ENCODE measurements at regions not wholly inside any gene's neighbourhood (a gene's known extent, or its start where the extent isn't known, plus 50 kb on each side); places are given as distances from the start of the nearest gene placed in this dataset.

DNA sequence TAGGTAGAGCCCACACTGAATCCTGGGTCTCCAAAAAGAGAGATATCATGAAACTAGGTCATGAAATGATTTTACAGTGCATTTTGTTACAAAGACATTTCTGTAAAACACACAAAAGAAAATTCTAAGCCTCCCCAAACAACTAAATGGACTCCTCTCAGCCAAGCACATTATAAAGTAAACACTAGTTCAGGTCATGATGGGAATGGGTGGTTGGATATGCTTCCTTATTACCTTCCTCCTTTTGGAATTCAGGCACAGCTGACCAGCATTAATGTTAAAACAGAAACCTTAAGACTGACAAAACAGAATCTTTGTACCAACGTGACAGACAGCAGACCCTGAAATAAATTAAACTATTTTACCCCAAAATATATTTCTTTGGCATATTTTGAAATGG lies 87.9 kb upstream of the NPY2R start:
- Histone ChIP-seq H2AK5ac (ENCODE audit: low read length) (no peak overlapping the region), H3K27ac (ENCODE audit: low read depth, low read length) (no peak overlapping the region), H4K8ac (ENCODE audit: low read depth, low read length) (no peak overlapping the region), H3K36me3 (ENCODE audit: control insufficient read depth in 1 of 2, insufficient read depth in 2 of 2, low read length in 2 of 2) (no peaks in the 10 kb centered on the region), H2BK12ac (ENCODE audit: low read length) (no peak overlapping the region), H3K14ac (ENCODE audit: low read length) (no peak overlapping the region), H3K9ac (ENCODE audit: low read length) (no peak overlapping the region), H2BK5ac (ENCODE audit: low read depth, low read length, poor library complexity) (no peak overlapping the region), H3K4me3 (ENCODE audit: low read depth, low read length) (no peak overlapping the region), H3K79me2 (ENCODE audit: control insufficient read depth, insufficient read depth, low read length, poor library complexity) (no peaks in the 10 kb centered on the region), H3K79me1 (ENCODE audit: low read length) (no peaks in the 10 kb centered on the region), H2BK120ac (ENCODE audit: insufficient read depth, low read length, poor library complexity) (no peak overlapping the region), H3K27me3 (ENCODE audit: insufficient read depth, low read length) (no peaks in the 10 kb centered on the region), H3K9me3 (ENCODE audit: insufficient read depth, low read depth, low read length) (no peaks in the 10 kb centered on the region), H3K4ac (ENCODE audit: low read depth, low read length) (no peak overlapping the region), H2AFZ (ENCODE audit: insufficient read depth, low read length, poor library complexity) (no peak overlapping the region), H3K4me1 (ENCODE audit: control insufficient read depth in 1 of 2, insufficient read depth in 2 of 2, low read length in 2 of 2) (no peaks in the 10 kb centered on the region), H3K23ac (ENCODE audit: low read length) (no peak overlapping the region), H4K91ac (ENCODE audit: low read depth, low read length) (no peak overlapping the region), H3K18ac (ENCODE audit: low read length) (no peak overlapping the region), H3K4me2 (ENCODE audit: low read length) (no peak overlapping the region), H4K12ac (ENCODE audit: low read depth, low read length) (no peak overlapping the region)
- DNase-seq, result no peak
- no CpG with 5 or more reads among the region's 1 CpG for WGBS (ENCODE audit: extremely low coverage, insufficient coverage, insufficient read length)

DNA sequence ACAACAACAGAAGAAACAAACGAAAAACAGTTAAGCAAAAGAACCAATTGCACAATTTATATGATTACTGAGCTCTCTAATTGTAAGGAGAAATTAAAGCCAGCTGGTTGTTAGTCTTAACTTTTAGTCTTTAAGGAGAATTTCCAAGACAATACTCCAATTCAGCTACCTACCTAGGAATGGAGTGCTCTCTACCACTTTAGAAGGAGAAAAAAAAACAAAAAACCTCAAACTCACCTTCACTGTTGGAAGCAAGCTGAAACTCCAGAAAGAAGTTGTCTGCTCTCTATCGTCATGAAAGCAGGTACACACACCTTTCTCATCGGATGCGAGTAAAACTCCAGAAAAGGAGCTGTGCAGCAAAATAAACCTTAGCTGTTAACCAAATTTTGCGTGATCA lies 86.1 kb upstream of the NPY2R start:
- H3K23ac ChIP-seq (ENCODE audit: low read length), result no peak overlapping the region
- H3K36me3 ChIP-seq (ENCODE audit: control insufficient read depth in 1 of 2, insufficient read depth in 2 of 2, low read length in 2 of 2), result no peaks in the 10 kb centered on the region
- no peak overlapping the region for H2BK120ac ChIP-seq (ENCODE audit: insufficient read depth, low read length, poor library complexity)
- no peak overlapping the region for H4K91ac ChIP-seq (ENCODE audit: low read depth, low read length)
- no peak overlapping the region for H2AFZ ChIP-seq (ENCODE audit: insufficient read depth, low read length, poor library complexity)
- H3K4me3 ChIP-seq (ENCODE audit: low read depth, low read length), result no peak overlapping the region
- H3K27ac ChIP-seq (ENCODE audit: low read depth, low read length), result no peak overlapping the region
- no peaks in the 10 kb centered on the region for H3K79me2 ChIP-seq (ENCODE audit: control insufficient read depth, insufficient read depth, low read length, poor library complexity)
- H3K4me1 ChIP-seq (ENCODE audit: control insufficient read depth in 1 of 2, insufficient read depth in 2 of 2, low read length in 2 of 2), result no peaks in the 10 kb centered on the region
- H2BK5ac ChIP-seq (ENCODE audit: low read depth, low read length, poor library complexity), result no peak overlapping the region
- H2BK12ac ChIP-seq (ENCODE audit: low read length), result no peak overlapping the region
- H3K79me1 ChIP-seq (ENCODE audit: low read length), result no peaks in the 10 kb centered on the region
- no CpG with 5 or more reads among the region's 5 CpGs for WGBS (ENCODE audit: extremely low coverage, insufficient coverage, insufficient read length)
- no peak for DNase-seq
- no peak overlapping the region for H2AK5ac ChIP-seq (ENCODE audit: low read length)
- H3K27me3 ChIP-seq (ENCODE audit: insufficient read depth, low read length), result no peaks in the 10 kb centered on the region
- no peaks in the 10 kb centered on the region for H3K9me3 ChIP-seq (ENCODE audit: insufficient read depth, low read depth, low read length)
- H4K8ac ChIP-seq (ENCODE audit: low read depth, low read length), result no peak overlapping the region
- H3K4ac ChIP-seq (ENCODE audit: low read depth, low read length), result no peak overlapping the region
- H3K4me2 ChIP-seq (ENCODE audit: low read length), result no peak overlapping the region
- no peak overlapping the region for H3K14ac ChIP-seq (ENCODE audit: low read length)
- H3K18ac ChIP-seq (ENCODE audit: low read length), result no peak overlapping the region
- no peak overlapping the region for H4K12ac ChIP-seq (ENCODE audit: low read depth, low read length)
- no peak overlapping the region for H3K9ac ChIP-seq (ENCODE audit: low read length)

DNA sequence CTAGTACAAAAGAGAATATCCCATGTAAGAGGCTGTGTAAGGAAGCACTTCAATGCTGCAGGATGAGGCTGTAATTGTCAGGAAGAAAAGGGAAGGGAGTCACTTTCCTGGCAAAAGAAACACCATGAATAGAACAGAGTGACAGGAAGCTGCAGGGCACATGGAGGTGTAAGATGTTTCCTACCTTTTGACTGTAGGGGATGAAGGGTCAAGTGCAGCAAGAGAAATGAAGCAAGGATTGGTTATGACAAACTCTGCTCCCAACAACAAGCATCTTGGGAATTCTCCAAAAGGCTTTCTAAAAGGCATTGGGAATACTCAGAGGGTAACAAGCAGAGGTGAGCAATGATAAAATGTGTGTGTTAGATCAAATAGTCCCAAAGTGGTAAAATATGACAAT lies 74.3 kb upstream of the NPY2R start:
- no peak overlapping the region for H4K8ac ChIP-seq (ENCODE audit: low read depth, low read length)
- DNase-seq, result no peak
- no peaks in the 10 kb centered on the region for H3K9me3 ChIP-seq (ENCODE audit: insufficient read depth, low read depth, low read length)
- H3K4me3 ChIP-seq (ENCODE audit: low read depth, low read length), result no peak overlapping the region
- H3K36me3 ChIP-seq (ENCODE audit: control insufficient read depth in 1 of 2, insufficient read depth in 2 of 2, low read length in 2 of 2), result no peaks in the 10 kb centered on the region
- no peak overlapping the region for H2BK120ac ChIP-seq (ENCODE audit: insufficient read depth, low read length, poor library complexity)
- H3K27ac ChIP-seq (ENCODE audit: low read depth, low read length), result no peak overlapping the region
- no peak overlapping the region for H3K4me2 ChIP-seq (ENCODE audit: low read length)
- H3K23ac ChIP-seq (ENCODE audit: low read length), result no peak overlapping the region
- no peak overlapping the region for H3K9ac ChIP-seq (ENCODE audit: low read length)
- no peak overlapping the region for H3K14ac ChIP-seq (ENCODE audit: low read length)
- no peak overlapping the region for H2AK5ac ChIP-seq (ENCODE audit: low read length)
- H3K79me1 ChIP-seq (ENCODE audit: low read length), result no peaks in the 10 kb centered on the region
- H2AFZ ChIP-seq (ENCODE audit: insufficient read depth, low read length, poor library complexity), result no peak overlapping the region
- no peak overlapping the region for H4K91ac ChIP-seq (ENCODE audit: low read depth, low read length)
- no peak overlapping the region for H2BK12ac ChIP-seq (ENCODE audit: low read length)
- no peak overlapping the region for H2BK5ac ChIP-seq (ENCODE audit: low read depth, low read length, poor library complexity)
- no peak overlapping the region for H4K12ac ChIP-seq (ENCODE audit: low read depth, low read length)
- H3K27me3 ChIP-seq (ENCODE audit: insufficient read depth, low read length), result no peaks in the 10 kb centered on the region
- no peaks in the 10 kb centered on the region for H3K4me1 ChIP-seq (ENCODE audit: control insufficient read depth in 1 of 2, insufficient read depth in 2 of 2, low read length in 2 of 2)
- no peaks in the 10 kb centered on the region for H3K79me2 ChIP-seq (ENCODE audit: control insufficient read depth, insufficient read depth, low read length, poor library complexity)
- no peak overlapping the region for H3K4ac ChIP-seq (ENCODE audit: low read depth, low read length)
- H3K18ac ChIP-seq (ENCODE audit: low read length), result no peak overlapping the region

DNA sequence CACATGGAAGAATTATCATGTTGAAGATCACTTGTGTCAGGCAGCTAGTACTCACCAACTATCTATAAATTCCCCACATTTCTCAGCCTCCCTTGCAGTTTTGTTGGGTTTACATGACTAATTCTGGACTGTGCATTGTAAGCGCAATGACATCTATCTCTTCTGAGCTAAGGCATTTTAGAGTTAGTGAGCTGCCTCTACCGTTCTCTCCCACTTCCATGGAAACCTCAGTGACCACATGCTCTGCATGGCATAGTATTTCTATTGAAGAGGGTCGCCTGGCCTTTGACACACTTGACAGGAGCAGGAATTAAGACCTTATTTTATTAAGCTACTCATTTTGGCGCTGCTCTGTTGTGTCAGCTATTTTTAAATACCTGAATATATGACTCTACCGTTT lies 67.5 kb upstream of the NPY2R start:
- H3K36me3 ChIP-seq (ENCODE audit: control insufficient read depth in 1 of 2, insufficient read depth in 2 of 2, low read length in 2 of 2), result no peaks in the 10 kb centered on the region
- no CpG with 5 or more reads among the region's 5 CpGs for WGBS (ENCODE audit: extremely low coverage, insufficient coverage, insufficient read length)
- no peak overlapping the region for H3K9ac ChIP-seq (ENCODE audit: low read length)

DNA sequence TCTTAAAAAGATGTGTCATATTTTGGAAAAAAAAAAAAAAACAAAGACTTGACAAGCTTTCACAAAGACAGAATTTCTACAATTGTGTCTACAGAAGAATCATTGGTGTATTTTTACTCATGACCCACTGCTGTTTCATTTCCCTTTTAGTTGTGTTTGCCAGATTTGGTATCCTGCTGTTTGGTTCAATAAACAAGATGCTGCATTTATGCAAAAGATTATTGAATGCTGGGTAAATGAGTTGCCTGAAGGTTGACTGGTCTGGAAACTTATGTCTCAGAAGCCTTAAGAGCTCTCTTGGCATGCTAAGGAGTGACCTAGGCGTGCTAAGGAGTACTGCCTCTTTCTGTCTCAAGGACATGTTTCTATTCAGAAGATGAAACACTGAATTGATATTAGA lies 64.9 kb upstream of the NPY2R start:
- Histone ChIP-seq H4K91ac (ENCODE audit: low read depth, low read length) (no peak overlapping the region), H2BK5ac (ENCODE audit: low read depth, low read length, poor library complexity) (no peak overlapping the region), H3K23ac (ENCODE audit: low read length) (no peak overlapping the region), H4K8ac (ENCODE audit: low read depth, low read length) (no peak overlapping the region), H4K12ac (ENCODE audit: low read depth, low read length) (no peak overlapping the region), H3K4me1 (ENCODE audit: control insufficient read depth in 1 of 2, insufficient read depth in 2 of 2, low read length in 2 of 2) (no peaks in the 10 kb centered on the region), H3K4ac (ENCODE audit: low read depth, low read length) (no peak overlapping the region), H3K79me1 (ENCODE audit: low read length) (no peaks in the 10 kb centered on the region), H3K14ac (ENCODE audit: low read length) (no peak overlapping the region), H2AK5ac (ENCODE audit: low read length) (no peak overlapping the region), H3K4me2 (ENCODE audit: low read length) (no peak overlapping the region), H3K18ac (ENCODE audit: low read length) (no peak overlapping the region), H3K36me3 (ENCODE audit: control insufficient read depth in 1 of 2, insufficient read depth in 2 of 2, low read length in 2 of 2) (no peaks in the 10 kb centered on the region), H3K27me3 (ENCODE audit: insufficient read depth, low read length) (no peaks in the 10 kb centered on the region), H3K79me2 (ENCODE audit: control insufficient read depth, insufficient read depth, low read length, poor library complexity) (no peaks in the 10 kb centered on the region), H3K9ac (ENCODE audit: low read length) (no peak overlapping the region), H3K4me3 (ENCODE audit: low read depth, low read length) (no peak overlapping the region), H2AFZ (ENCODE audit: insufficient read depth, low read length, poor library complexity) (no peak overlapping the region), H2BK120ac (ENCODE audit: insufficient read depth, low read length, poor library complexity) (no peak overlapping the region), H2BK12ac (ENCODE audit: low read length) (no peak overlapping the region), H3K27ac (ENCODE audit: low read depth, low read length) (no peak overlapping the region), H3K9me3 (ENCODE audit: insufficient read depth, low read depth, low read length) (no peaks in the 10 kb centered on the region)
- DNase-seq, result no peak
- WGBS (ENCODE audit: extremely low coverage, insufficient coverage, insufficient read length), result no CpG with 5 or more reads among the region's 1 CpG

More for the DNA sequence above, 67.5 kb upstream of the NPY2R start:
- Histone ChIP-seq H4K8ac (ENCODE audit: low read depth, low read length) (no peak overlapping the region), H2AK5ac (ENCODE audit: low read length) (no peak overlapping the region), H3K4me2 (ENCODE audit: low read length) (no peak overlapping the region), H3K4me3 (ENCODE audit: low read depth, low read length) (no peak overlapping the region), H3K14ac (ENCODE audit: low read length) (no peak overlapping the region), H2BK12ac (ENCODE audit: low read length) (no peak overlapping the region), H2BK5ac (ENCODE audit: low read depth, low read length, poor library complexity) (no peak overlapping the region), H3K4ac (ENCODE audit: low read depth, low read length) (no peak overlapping the region), H4K91ac (ENCODE audit: low read depth, low read length) (no peak overlapping the region), H3K79me2 (ENCODE audit: control insufficient read depth, insufficient read depth, low read length, poor library complexity) (no peaks in the 10 kb centered on the region), H3K79me1 (ENCODE audit: low read length) (no peaks in the 10 kb centered on the region), H3K23ac (ENCODE audit: low read length) (no peak overlapping the region), H3K18ac (ENCODE audit: low read length) (no peak overlapping the region), H3K27me3 (ENCODE audit: insufficient read depth, low read length) (no peaks in the 10 kb centered on the region), H3K27ac (ENCODE audit: low read depth, low read length) (no peak overlapping the region), H2AFZ (ENCODE audit: insufficient read depth, low read length, poor library complexity) (no peak overlapping the region), H4K12ac (ENCODE audit: low read depth, low read length) (no peak overlapping the region), H3K9me3 (ENCODE audit: insufficient read depth, low read depth, low read length) (no peaks in the 10 kb centered on the region), H2BK120ac (ENCODE audit: insufficient read depth, low read length, poor library complexity) (no peak overlapping the region), H3K4me1 (ENCODE audit: control insufficient read depth in 1 of 2, insufficient read depth in 2 of 2, low read length in 2 of 2) (no peaks in the 10 kb centered on the region)
- no peak for DNase-seq
